ENCODE measurements at regions not wholly inside any gene's neighbourhood (a gene's known extent, or its start where the extent isn't known, plus 50 kb on each side); places are given as distances from the start of the nearest gene placed in this dataset.

DNA sequence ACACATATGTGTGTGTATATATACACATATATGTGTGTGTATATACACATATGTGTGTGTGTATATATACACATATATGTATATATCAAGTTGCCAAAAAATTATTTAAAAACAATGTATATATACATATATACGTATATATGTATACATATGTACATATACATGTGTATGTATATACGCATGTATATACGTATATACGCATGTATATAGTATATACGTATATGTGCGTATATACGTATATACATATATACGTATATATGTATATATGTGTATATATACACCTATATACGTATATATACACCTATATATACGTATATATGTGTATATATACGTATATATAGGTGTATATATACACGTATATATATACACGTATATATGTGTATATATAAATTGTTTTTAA is 57.0 kb upstream of the ZNF644 start (continued):
- TF ChIP-seq, protein P1, sequence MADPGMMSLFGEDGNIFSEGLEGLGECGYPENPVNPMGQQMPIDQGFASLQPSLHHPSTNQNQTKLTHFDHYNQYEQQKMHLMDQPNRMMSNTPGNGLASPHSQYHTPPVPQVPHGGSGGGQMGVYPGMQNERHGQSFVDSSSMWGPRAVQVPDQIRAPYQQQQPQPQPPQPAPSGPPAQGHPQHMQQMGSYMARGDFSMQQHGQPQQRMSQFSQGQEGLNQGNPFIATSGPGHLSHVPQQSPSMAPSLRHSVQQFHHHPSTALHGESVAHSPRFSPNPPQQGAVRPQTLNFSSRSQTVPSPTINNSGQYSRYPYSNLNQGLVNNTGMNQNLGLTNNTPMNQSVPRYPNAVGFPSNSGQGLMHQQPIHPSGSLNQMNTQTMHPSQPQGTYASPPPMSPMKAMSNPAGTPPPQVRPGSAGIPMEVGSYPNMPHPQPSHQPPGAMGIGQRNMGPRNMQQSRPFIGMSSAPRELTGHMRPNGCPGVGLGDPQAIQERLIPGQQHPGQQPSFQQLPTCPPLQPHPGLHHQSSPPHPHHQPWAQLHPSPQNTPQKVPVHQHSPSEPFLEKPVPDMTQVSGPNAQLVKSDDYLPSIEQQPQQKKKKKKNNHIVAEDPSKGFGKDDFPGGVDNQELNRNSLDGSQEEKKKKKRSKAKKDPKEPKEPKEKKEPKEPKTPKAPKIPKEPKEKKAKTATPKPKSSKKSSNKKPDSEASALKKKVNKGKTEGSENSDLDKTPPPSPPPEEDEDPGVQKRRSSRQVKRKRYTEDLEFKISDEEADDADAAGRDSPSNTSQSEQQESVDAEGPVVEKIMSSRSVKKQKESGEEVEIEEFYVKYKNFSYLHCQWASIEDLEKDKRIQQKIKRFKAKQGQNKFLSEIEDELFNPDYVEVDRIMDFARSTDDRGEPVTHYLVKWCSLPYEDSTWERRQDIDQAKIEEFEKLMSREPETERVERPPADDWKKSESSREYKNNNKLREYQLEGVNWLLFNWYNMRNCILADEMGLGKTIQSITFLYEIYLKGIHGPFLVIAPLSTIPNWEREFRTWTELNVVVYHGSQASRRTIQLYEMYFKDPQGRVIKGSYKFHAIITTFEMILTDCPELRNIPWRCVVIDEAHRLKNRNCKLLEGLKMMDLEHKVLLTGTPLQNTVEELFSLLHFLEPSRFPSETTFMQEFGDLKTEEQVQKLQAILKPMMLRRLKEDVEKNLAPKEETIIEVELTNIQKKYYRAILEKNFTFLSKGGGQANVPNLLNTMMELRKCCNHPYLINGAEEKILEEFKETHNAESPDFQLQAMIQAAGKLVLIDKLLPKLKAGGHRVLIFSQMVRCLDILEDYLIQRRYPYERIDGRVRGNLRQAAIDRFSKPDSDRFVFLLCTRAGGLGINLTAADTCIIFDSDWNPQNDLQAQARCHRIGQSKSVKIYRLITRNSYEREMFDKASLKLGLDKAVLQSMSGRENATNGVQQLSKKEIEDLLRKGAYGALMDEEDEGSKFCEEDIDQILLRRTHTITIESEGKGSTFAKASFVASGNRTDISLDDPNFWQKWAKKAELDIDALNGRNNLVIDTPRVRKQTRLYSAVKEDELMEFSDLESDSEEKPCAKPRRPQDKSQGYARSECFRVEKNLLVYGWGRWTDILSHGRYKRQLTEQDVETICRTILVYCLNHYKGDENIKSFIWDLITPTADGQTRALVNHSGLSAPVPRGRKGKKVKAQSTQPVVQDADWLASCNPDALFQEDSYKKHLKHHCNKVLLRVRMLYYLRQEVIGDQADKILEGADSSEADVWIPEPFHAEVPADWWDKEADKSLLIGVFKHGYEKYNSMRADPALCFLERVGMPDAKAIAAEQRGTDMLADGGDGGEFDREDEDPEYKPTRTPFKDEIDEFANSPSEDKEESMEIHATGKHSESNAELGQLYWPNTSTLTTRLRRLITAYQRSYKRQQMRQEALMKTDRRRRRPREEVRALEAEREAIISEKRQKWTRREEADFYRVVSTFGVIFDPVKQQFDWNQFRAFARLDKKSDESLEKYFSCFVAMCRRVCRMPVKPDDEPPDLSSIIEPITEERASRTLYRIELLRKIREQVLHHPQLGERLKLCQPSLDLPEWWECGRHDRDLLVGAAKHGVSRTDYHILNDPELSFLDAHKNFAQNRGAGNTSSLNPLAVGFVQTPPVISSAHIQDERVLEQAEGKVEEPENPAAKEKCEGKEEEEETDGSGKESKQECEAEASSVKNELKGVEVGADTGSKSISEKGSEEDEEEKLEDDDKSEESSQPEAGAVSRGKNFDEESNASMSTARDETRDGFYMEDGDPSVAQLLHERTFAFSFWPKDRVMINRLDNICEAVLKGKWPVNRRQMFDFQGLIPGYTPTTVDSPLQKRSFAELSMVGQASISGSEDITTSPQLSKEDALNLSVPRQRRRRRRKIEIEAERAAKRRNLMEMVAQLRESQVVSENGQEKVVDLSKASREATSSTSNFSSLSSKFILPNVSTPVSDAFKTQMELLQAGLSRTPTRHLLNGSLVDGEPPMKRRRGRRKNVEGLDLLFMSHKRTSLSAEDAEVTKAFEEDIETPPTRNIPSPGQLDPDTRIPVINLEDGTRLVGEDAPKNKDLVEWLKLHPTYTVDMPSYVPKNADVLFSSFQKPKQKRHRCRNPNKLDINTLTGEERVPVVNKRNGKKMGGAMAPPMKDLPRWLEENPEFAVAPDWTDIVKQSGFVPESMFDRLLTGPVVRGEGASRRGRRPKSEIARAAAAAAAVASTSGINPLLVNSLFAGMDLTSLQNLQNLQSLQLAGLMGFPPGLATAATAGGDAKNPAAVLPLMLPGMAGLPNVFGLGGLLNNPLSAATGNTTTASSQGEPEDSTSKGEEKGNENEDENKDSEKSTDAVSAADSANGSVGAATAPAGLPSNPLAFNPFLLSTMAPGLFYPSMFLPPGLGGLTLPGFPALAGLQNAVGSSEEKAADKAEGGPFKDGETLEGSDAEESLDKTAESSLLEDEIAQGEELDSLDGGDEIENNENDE (IDR thresholded peaks at IDR 0.05; ENCODE audit: insufficient replicate concordance, low read length), result no peak
- TF ChIP-seq SP1 (IDR thresholded peaks at IDR 0.05; ENCODE audit: low read depth, low read length), result no peak
- TF ChIP-seq BCL11A (IDR thresholded peaks at IDR 0.05; ENCODE audit: low read depth in 2 of 2, low read length in 2 of 2), result no peak
- TF ChIP-seq CTBP2 (IDR thresholded peaks at IDR 0.05; ENCODE audit: borderline replicate concordance, insufficient read depth, insufficient read length, low read length), result no peak
- no peak for TF ChIP-seq MAFK (IDR thresholded peaks at IDR 0.05; ENCODE audit: low read depth, low read length)
- no peak for TF ChIP-seq SRF (IDR thresholded peaks at IDR 0.05; ENCODE audit: low read depth, low read length)
- TF ChIP-seq SP2 (IDR thresholded peaks at IDR 0.05; ENCODE audit: low read length), result no peak

Measured in H1 (cell line).